Fibroblast of lung (primary cell): ENCODE measurements at regions not wholly inside any gene's neighbourhood (a gene's known extent, or its start where the extent isn't known, plus 50 kb on each side); places are given as distances from the start of the nearest gene placed in this dataset.

Experiments
- DNase-seq, 2 donors: peaks; one replicate each; pipeline versions ENCODE4 v3.0.0 to v3.0.0-alpha.2; 2010; ENCODE audit warnings: low read depth in 2 of 2
- H2AFZ ChIP-seq: 2 replicates; pipeline ENCODE4 v1.5.1; 2012; ENCODE audit warnings: low read length, control low read depth, inconsistent platforms
- H3K27ac ChIP-seq: 2 replicates; pipeline ENCODE4 v1.5.1; 2011; ENCODE audit warnings: low read length, control low read depth; ENCODE audit not compliant: insufficient read depth
- H3K27me3 ChIP-seq: 2 replicates; pipeline ENCODE4 v1.5.1; 2011; ENCODE audit warnings: mild to moderate bottlenecking, low read length; ENCODE audit not compliant: control insufficient read depth, insufficient read depth
- H3K36me3 ChIP-seq: 2 replicates; pipeline ENCODE4 v1.5.1; 2011; ENCODE audit warnings: low read length; ENCODE audit not compliant: control insufficient read depth, insufficient read depth
- H3K4me1 ChIP-seq: 2 replicates; pipeline ENCODE4 v1.5.1; 2011; ENCODE audit warnings: low read length; ENCODE audit not compliant: control insufficient read depth, insufficient read depth; ENCODE audit errors: extremely low read depth
- H3K4me2 ChIP-seq: 2 replicates; pipeline ENCODE4 v1.5.1; 2011; ENCODE audit warnings: low read length, control low read depth; ENCODE audit not compliant: insufficient read depth; ENCODE audit errors: extremely low read depth
- H3K4me3 ChIP-seq, 4 experiments: fragments of 200-600 bp in 1 of 4; sonication (generic) in 1 of 4; replicated peaks in 1 of 4; 2 replicates each; pipeline ENCODE4 v1.5.1; 2011 to 2016; ENCODE audit warnings: low read length in 4 of 4, low read depth in 3 of 4, mild to moderate bottlenecking in 3 of 4, control low read depth in 2 of 4, inconsistent platforms in 1 of 4, mixed read lengths in 1 of 4; ENCODE audit not compliant: insufficient read depth in 1 of 4; ENCODE audit errors: control extremely low read depth in 1 of 4
- H3K79me2 ChIP-seq: 2 replicates; pipeline ENCODE4 v1.5.1; 2012; ENCODE audit warnings: mild to moderate bottlenecking, low read length, inconsistent platforms; ENCODE audit not compliant: control insufficient read depth, insufficient read depth
- H3K9ac ChIP-seq: 2 replicates; pipeline ENCODE4 v1.5.1; 2011; ENCODE audit warnings: mild to moderate bottlenecking, low read length, control low read depth; ENCODE audit not compliant: insufficient read depth
- H3K9me3 ChIP-seq: 2 replicates; pipeline ENCODE4 v1.5.1; 2012; ENCODE audit warnings: low read depth, low read length; ENCODE audit not compliant: control insufficient read depth, insufficient read depth
- H4K20me1 ChIP-seq: 2 replicates; pipeline ENCODE4 v1.5.1; 2011; ENCODE audit warnings: low read length; ENCODE audit not compliant: control insufficient read depth, insufficient read depth; ENCODE audit errors: extremely low read depth
- EZH2 ChIP-seq: IDR thresholded peaks from 2 replicates; pipeline ENCODE4 v1.5.1; 2012; ENCODE audit warnings: low read length, control low read depth, mild to moderate bottlenecking; ENCODE audit errors: missing control alignments
- TF ChIP-seq, protein P1 (sequence below), 2 donors: IDR thresholded peaks in 1 of 2; conservative IDR thresholded peaks in 1 of 2; 1 replicate in 1 of 2; 2 replicates in 1 of 2; pipeline ENCODE4 v1.5.1; 2011 to 2012; ENCODE audit warnings: low read length in 2 of 2, control low read depth in 1 of 2, inconsistent platforms in 1 of 2, low read depth in 1 of 2, mild to moderate bottlenecking in 1 of 2

DNA sequence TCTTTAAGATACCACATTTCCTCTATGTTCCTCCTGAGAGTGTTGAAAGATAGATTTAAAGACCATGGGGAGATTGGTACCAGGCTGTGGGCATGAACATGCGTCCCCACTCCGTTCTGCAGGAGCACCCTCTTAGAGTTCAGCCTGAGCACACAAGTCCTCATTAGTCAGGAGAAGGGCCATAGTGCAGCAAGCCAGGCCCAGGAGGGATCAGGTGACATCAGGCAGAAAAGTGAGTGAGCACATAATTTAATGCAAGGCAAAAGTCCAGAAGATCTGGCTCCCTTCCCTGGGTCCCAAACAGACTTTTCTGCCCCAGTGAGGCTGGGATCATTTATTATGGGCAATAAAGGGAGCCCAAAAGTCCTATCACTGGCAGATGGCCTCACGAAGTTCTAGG is 263.7 kb upstream of the AGTR2 start:
- H3K4me1 ChIP-seq = no peaks in the 10 kb centered on the region
- no peak overlapping the region for H3K27ac ChIP-seq
- H3K36me3 ChIP-seq = no peaks in the 10 kb centered on the region
- H3K9ac ChIP-seq = no peak overlapping the region
- H3K79me2 ChIP-seq = no peaks in the 10 kb centered on the region
- DNase-seq = no peak
- TF ChIP-seq, protein P1, sequence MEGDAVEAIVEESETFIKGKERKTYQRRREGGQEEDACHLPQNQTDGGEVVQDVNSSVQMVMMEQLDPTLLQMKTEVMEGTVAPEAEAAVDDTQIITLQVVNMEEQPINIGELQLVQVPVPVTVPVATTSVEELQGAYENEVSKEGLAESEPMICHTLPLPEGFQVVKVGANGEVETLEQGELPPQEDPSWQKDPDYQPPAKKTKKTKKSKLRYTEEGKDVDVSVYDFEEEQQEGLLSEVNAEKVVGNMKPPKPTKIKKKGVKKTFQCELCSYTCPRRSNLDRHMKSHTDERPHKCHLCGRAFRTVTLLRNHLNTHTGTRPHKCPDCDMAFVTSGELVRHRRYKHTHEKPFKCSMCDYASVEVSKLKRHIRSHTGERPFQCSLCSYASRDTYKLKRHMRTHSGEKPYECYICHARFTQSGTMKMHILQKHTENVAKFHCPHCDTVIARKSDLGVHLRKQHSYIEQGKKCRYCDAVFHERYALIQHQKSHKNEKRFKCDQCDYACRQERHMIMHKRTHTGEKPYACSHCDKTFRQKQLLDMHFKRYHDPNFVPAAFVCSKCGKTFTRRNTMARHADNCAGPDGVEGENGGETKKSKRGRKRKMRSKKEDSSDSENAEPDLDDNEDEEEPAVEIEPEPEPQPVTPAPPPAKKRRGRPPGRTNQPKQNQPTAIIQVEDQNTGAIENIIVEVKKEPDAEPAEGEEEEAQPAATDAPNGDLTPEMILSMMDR (conservative IDR thresholded peaks at IDR 0.05 in 1 of 2, IDR thresholded peaks at IDR 0.05 in 1 of 2; ENCODE audit: low read depth in 1 of 2, low read length in 2 of 2) = no peak
- no peak for TF ChIP-seq EZH2
- no peak overlapping the region for H3K4me3 ChIP-seq
- no peaks in the 10 kb centered on the region for H3K27me3 ChIP-seq
- H3K4me2 ChIP-seq = no peak overlapping the region
- no peak overlapping the region for H2AFZ ChIP-seq
- no peaks in the 10 kb centered on the region for H4K20me1 ChIP-seq
- no peaks in the 10 kb centered on the region for H3K9me3 ChIP-seq

- Histone ChIP-seq H3K9me3 (no peaks in the 10 kb centered on the region), H3K4me3 (no peak overlapping the region), H2AFZ (no peak overlapping the region), H3K27ac (no peak overlapping the region), H3K36me3 (no peaks in the 10 kb centered on the region), H3K4me1 (no peaks in the 10 kb centered on the region), H3K9ac (no peak overlapping the region), H3K4me2 (no peak overlapping the region), H4K20me1 (no peaks in the 10 kb centered on the region), H3K79me2 (no peaks in the 10 kb centered on the region), H3K27me3 (no peaks in the 10 kb centered on the region)
- no peak for DNase-seq
- TF ChIP-seq, protein P1 (conservative IDR thresholded peaks at IDR 0.05 in 1 of 2, IDR thresholded peaks at IDR 0.05 in 1 of 2; ENCODE audit: low read depth in 1 of 2, low read length in 2 of 2) = no peak
- TF ChIP-seq EZH2 = no peak
Observed at GRCh38 chrX:115909017-115909416, 261.5 kb upstream of the AGTR2 start.

- Histone ChIP-seq H4K20me1 (no peaks in the 10 kb centered on the region), H3K9ac (no peak overlapping the region), H3K79me2 (no peaks in the 10 kb centered on the region), H3K4me2 (no peak overlapping the region), H3K4me3 (no peak overlapping the region), H3K9me3 (no peaks in the 10 kb centered on the region), H3K36me3 (no peaks in the 10 kb centered on the region), H3K27ac (no peak overlapping the region), H3K4me1 (no peaks in the 10 kb centered on the region), H2AFZ (no peak overlapping the region), H3K27me3 (no peaks in the 10 kb centered on the region)
- TF ChIP-seq, protein P1 (conservative IDR thresholded peaks at IDR 0.05 in 1 of 2, IDR thresholded peaks at IDR 0.05 in 1 of 2; ENCODE audit: low read depth in 1 of 2, low read length in 2 of 2) = no peak
- no peak for TF ChIP-seq EZH2
- DNase-seq = no peak
Observed at GRCh38 chrX:115911967-115912366, 258.6 kb upstream of the AGTR2 start.
